NCI-H460 (cell line): ENCODE measurements at regions not wholly inside any gene's neighbourhood (a gene's known extent, or its start where the extent isn't known, plus 50 kb on each side); places are given as distances from the start of the nearest gene placed in this dataset.

ENCODE experiments used
- DNase-seq: peaks from one replicate; pipeline ENCODE4 v3.0.0-alpha.2; 2016; ENCODE audit warnings: low read depth; ENCODE audit errors: extremely low read depth

DNA sequence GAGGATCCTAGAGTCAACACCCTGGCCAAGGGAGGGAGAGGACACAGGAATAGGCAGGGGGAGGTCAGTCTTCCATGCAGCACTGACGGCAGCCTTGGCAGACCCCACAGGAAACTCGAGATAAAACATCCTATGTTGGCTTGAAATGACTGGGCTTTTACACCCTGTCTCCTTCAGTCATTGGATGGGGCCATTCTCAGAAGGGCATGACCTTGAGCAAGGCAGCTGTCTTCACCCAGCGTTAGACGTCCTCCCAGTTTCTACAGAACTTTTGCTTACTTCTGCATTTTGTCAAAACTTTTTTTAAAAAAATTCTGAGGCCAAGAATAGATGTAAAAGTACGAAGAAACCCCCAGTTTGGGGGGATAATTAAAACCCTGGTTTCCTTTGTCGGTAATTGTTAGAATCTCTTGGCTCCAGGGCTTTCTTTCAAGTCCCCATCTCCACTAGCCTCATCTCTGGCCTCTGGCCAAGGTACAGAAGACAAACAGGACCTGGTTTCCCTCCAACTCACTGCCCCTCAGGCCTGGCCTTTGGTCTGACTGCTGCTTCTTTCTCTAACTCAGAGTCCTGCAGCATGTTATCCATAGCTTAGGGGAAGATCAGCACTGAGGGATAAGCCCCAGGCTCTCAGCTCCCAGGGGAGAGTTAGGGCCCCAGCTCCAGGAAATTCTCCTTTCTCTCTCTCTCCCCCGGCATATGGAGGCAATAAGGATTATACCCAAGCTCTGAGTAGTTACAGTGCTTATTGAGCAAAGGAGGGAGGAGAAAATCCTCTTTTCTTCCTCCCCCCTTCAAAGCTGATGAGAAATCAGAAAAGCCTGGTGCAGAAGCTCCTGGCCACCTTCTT, 51.6 kb upstream of the KCND3 start:
- no peak for DNase-seq

DNA sequence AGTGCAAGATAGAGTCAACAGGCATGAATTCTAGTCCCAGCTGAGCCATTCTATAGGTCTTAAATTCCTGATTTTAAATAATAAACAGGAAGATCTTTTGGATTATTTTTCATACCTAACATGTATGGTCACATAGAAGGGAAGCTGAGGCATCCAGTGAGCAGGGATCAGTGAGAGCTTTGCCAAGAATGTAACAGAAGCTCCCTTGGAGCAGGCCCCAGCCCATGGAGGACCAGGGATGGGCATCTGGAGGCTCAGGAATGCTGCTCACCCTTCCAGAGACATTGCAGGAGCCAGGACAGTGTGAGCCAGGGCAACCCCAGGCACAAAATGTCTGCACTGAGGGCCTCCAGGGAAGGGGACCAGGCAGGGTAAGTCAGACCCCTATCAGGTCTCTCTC, 54.4 kb upstream of the KCND3 start:
- DNase-seq, result no peak

- no peak for DNase-seq
Measured at GRCh38 chr1:112044745-112045144, 55.3 kb upstream of the KCND3 start.

- no peak for DNase-seq
Measured at GRCh38 chr1:112046630-112047029, 57.2 kb upstream of the KCND3 start.

DNA sequence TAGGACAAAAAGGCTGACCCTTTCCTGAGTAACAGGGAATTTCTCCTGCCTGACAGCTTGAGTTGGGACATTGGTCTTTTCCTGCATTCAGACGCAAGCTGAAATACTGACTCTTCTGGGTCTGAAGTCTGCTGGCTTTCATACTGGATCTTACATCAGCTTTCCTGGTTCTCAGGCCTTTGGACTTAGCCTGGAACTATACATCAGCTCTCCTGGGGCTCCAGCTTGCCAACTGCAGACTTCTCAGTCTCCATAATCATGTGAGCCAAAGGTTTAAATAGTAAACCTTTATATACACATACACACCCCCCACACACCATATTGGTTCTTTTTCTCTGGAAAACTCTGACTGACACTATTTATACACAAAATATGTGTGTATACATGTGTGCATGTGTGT, 59.0 kb upstream of the KCND3 start:
- DNase-seq, result no peak

GRCh38 chr1:112054510-112054909, 65.0 kb upstream of the KCND3 start:
- no peak for DNase-seq

DNA sequence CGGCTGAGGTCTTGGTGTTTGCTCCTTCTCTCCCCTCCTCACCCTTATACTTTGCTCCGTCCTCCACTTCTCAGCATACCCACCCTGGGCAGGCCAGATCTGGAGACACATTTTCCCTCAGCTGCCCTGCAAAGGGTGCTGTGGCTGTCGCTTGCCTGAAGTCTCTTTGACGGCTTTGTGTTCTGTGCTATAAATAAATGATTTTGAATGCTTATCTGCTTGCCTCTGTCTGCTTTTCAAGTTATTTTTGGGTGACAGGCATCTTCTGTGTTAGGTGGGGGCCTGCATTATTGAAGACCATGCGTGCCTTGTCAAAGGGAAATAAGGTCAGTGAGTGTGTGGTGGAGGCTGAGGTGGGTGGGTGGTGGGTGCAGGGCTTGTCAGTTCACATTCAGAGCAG, 66.9 kb upstream of the KCND3 start:
- DNase-seq, result no peak

DNA sequence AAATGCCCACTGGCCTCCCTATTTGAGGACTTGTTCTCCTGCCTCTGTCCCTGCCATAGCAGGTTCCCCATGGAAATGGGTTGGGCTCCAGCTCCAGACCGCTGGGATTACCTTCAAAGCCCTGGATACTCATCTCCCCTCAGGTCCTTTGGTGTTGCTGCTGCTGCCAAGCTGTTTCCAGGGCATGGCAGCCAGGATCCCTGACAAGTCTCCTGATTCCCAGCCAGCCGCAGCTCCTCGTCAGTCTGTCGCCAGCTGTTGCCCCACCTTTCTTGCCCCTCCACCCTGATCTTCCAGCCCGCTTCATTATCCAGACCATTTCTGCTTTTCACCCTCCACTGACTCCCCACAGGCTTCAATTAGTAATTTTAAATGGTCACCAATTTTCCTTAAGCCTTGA, 68.3 kb upstream of the KCND3 start:
- DNase-seq, result no peak

GRCh38 chr1:112058815-112059450, 69.5 kb upstream of the KCND3 start:
- DNase-seq, result no peak

GRCh38 chr1:112059679-112060078, 70.2 kb upstream of the KCND3 start:
- no peak for DNase-seq

- no peak for DNase-seq
Measured at GRCh38 chr1:112060261-112060660, 70.8 kb upstream of the KCND3 start.

GRCh38 chr1:112061056-112061455, 71.6 kb upstream of the KCND3 start:
- DNase-seq, result no peak

GRCh38 chr1:112061901-112062320, 72.4 kb upstream of the KCND3 start:
- DNase-seq, result no peak

- DNase-seq, result no peak
Measured at GRCh38 chr1:112063781-112064728, 74.6 kb upstream of the KCND3 start.

DNA sequence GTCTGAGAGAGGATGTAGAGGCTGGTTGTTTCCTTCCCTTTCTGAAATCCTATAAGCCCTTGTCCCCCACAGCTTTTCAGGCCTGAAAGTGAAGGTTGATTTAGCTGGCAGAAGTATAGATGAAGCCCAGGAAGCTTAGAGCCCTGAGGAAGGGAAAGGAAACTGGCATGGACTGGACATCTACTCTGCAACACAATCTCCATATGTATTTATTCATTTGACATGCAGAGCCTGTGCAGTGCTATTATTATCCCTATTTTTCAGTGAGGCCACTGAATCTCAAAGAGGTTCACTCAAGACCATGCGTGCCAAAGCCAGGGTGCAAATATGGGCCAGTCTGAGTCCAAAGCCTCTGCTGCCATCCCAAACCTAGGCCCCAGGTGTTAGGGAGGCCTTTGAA, 78.5 kb upstream of the KCND3 start:
- no peak for DNase-seq

DNA sequence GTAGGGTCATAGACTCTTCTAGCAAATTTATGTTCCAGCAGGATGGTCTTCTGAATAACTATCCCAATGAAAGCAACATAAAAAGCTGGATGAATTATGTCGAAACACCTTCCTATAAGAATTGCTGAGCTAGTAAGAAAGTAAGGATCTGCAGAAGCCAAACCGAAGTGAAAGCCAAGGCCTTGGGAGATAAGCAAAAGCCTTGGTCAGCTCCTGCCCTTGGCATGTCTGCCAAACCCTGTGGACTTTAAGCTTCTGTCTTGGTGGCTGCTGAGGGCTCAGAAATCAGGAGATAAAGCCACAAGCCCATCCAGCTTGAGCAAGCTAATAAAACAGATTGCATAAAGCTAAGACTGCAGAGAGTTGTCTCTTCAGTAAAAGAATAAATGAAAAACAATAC, 81.2 kb upstream of the KCND3 start:
- DNase-seq, result no peak

- no peak for DNase-seq
Measured at GRCh38 chr1:112074711-112075110, 85.2 kb upstream of the KCND3 start.

GRCh38 chr1:112075566-112075965, 86.1 kb upstream of the KCND3 start:
- DNase-seq, result no peak

GRCh38 chr1:112079446-112079845, 90.0 kb upstream of the KCND3 start:
- DNase-seq, result no peak

DNA sequence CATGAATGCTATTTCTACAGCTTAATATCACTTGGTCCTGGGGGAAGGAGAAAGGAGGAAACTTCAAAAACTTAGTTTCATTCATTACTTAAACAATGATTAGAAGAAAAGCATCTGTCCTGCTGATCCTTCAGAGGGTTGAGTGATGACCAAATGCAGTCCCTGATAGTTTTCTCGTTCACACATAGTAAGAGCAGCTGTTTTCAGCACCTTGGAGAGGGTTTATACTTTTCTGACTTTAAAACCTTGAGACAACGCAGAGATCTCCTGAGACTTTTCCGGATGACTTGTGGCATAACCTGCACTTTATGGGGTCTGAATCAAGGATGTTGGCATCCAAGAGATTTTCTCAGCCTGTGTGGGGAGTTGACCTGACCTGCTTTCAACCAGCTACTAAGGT, 94.0 kb upstream of the KCND3 start:
- DNase-seq, result peak; percentile 11

DNA sequence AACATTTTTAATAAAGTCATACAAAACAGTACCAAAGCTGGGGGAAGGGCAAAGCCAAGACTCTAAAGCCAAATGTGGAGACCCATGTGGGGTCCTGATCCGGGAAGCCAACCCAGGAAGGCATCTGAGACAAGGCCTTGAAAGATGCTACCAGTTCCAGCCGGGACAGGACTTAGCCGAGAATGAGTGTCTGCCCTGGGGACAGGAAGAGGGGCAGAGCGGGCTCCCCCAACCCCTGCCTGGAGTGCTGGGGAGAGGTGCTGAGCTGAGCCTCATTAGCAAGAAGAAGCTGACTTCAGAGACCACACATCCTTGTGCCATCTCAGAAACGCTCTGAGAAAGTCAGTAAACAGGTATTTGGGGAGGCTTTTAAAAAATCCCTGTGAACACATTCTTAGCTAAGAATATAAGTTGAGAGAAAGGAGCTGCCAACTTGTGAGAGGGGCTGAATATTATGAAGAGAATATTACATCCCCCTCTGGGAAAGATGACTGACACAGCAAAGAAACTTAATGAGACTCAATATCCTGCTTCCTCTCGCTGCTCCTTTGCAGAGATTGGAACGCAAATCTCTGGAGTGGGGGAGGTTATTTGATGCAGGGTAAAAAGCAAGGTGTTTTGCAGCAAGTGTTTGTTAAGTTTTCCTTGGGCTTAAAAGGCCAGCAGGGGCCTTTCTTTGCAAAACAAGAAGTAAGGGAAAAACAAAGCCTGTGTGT, 103.3 kb upstream of the KCND3 start:
- no peak for DNase-seq
